Ishikawa (cell line): ENCODE measurements at regions not wholly inside any gene's neighbourhood (a gene's known extent, or its start where the extent isn't known, plus 50 kb on each side); places are given as distances from the start of the nearest gene placed in this dataset.

ENCODE experiments used
- CEBPB ChIP-seq: IDR thresholded peaks from 2 replicates; pipeline ENCODE4 v1.6.1; 2012
- CREB1 ChIP-seq: IDR thresholded peaks from 2 replicates; pipeline ENCODE4 v1.6.1; 2012; ENCODE audit warnings: low read depth
- EGR1 ChIP-seq: IDR thresholded peaks from 2 replicates; pipeline ENCODE4 v1.6.1; 2012
- EP300 ChIP-seq: IDR thresholded peaks from 2 replicates; pipeline ENCODE4 v1.6.1; 2012; ENCODE audit warnings: borderline replicate concordance
- MAX ChIP-seq: IDR thresholded peaks from 2 replicates; pipeline ENCODE4 v1.6.1; 2012
- NFIC ChIP-seq: IDR thresholded peaks from 2 replicates; pipeline ENCODE4 v1.6.1; 2012
- RAD21 ChIP-seq: IDR thresholded peaks from 2 replicates; pipeline ENCODE4 v1.6.1; 2012; ENCODE audit warnings: low read depth
- REST ChIP-seq: IDR thresholded peaks from 2 replicates; pipeline ENCODE4 v1.6.1; 2012; ENCODE audit warnings: low read depth, mild to moderate bottlenecking
- TAF1 ChIP-seq: IDR thresholded peaks from 2 replicates; pipeline ENCODE4 v1.6.1; 2012; ENCODE audit warnings: low read depth, mild to moderate bottlenecking
- TCF12 ChIP-seq: IDR thresholded peaks from 2 replicates; pipeline ENCODE4 v1.6.1; 2012; ENCODE audit warnings: low read depth
- TEAD4 ChIP-seq: IDR thresholded peaks from 2 replicates; pipeline ENCODE4 v1.6.1; 2012
- USF1 ChIP-seq: IDR thresholded peaks from 2 replicates; pipeline ENCODE4 v1.6.1; 2012
- YY1 ChIP-seq: IDR thresholded peaks from 2 replicates; pipeline ENCODE4 v1.6.1; 2012; ENCODE audit warnings: low read depth
- ZBTB7A ChIP-seq: IDR thresholded peaks from 2 replicates; pipeline ENCODE4 v1.6.1; 2012; ENCODE audit warnings: low read depth

- TF ChIP-seq YY1 (no peak), MAX (no peak), EP300 (no peak), CREB1 (no peak), TCF12 (no peak), REST (no peak), TEAD4 (no peak), ZBTB7A (no peak), RAD21 (no peak), TAF1 (no peak), USF1 (no peak), NFIC (no peak), CEBPB (no peak), EGR1 (no peak)
Measured at GRCh38 chr7:12007576-12007975, 175.6 kb upstream of the THSD7A start.
